ENCODE measurements at regions not wholly inside any gene's neighbourhood (a gene's known extent, or its start where the extent isn't known, plus 50 kb on each side); places are given as distances from the start of the nearest gene placed in this dataset.
"Not testable (repeated sequence)": the region's sequence is repeated elsewhere in the genome, so short reads cannot be mapped to it uniquely, and the experiment has no call there.

GRCh38 chrX:13380211-13380610, 60.4 kb upstream of the ATXN3L start (continued):
- TF ChIP-seq, protein P1, sequence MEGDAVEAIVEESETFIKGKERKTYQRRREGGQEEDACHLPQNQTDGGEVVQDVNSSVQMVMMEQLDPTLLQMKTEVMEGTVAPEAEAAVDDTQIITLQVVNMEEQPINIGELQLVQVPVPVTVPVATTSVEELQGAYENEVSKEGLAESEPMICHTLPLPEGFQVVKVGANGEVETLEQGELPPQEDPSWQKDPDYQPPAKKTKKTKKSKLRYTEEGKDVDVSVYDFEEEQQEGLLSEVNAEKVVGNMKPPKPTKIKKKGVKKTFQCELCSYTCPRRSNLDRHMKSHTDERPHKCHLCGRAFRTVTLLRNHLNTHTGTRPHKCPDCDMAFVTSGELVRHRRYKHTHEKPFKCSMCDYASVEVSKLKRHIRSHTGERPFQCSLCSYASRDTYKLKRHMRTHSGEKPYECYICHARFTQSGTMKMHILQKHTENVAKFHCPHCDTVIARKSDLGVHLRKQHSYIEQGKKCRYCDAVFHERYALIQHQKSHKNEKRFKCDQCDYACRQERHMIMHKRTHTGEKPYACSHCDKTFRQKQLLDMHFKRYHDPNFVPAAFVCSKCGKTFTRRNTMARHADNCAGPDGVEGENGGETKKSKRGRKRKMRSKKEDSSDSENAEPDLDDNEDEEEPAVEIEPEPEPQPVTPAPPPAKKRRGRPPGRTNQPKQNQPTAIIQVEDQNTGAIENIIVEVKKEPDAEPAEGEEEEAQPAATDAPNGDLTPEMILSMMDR (IDR thresholded peaks at IDR 0.05) = no peak
- peak; percentile 29; the same call in 1 of the 2 replicates for TF ChIP-seq FOSL2 (IDR thresholded peaks at IDR 0.05; ENCODE audit: borderline replicate concordance, low read depth)
- TF ChIP-seq TCF12 (IDR thresholded peaks at IDR 0.05) = peak; percentile 31; the same call in 1 of the 2 replicates
- no peak for TF ChIP-seq GABPA (IDR thresholded peaks at IDR 0.05; ENCODE audit: low read depth)
- TF ChIP-seq, protein P2, sequence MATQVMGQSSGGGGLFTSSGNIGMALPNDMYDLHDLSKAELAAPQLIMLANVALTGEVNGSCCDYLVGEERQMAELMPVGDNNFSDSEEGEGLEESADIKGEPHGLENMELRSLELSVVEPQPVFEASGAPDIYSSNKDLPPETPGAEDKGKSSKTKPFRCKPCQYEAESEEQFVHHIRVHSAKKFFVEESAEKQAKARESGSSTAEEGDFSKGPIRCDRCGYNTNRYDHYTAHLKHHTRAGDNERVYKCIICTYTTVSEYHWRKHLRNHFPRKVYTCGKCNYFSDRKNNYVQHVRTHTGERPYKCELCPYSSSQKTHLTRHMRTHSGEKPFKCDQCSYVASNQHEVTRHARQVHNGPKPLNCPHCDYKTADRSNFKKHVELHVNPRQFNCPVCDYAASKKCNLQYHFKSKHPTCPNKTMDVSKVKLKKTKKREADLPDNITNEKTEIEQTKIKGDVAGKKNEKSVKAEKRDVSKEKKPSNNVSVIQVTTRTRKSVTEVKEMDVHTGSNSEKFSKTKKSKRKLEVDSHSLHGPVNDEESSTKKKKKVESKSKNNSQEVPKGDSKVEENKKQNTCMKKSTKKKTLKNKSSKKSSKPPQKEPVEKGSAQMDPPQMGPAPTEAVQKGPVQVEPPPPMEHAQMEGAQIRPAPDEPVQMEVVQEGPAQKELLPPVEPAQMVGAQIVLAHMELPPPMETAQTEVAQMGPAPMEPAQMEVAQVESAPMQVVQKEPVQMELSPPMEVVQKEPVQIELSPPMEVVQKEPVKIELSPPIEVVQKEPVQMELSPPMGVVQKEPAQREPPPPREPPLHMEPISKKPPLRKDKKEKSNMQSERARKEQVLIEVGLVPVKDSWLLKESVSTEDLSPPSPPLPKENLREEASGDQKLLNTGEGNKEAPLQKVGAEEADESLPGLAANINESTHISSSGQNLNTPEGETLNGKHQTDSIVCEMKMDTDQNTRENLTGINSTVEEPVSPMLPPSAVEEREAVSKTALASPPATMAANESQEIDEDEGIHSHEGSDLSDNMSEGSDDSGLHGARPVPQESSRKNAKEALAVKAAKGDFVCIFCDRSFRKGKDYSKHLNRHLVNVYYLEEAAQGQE (IDR thresholded peaks at IDR 0.05; ENCODE audit: low read depth, low read length) = no peak
- no peak for TF ChIP-seq CHD2 (IDR thresholded peaks at IDR 0.05; ENCODE audit: low read length, partially characterized antibody)
- no peak for TF ChIP-seq TEAD4 (IDR thresholded peaks at IDR 0.05; ENCODE audit: borderline replicate concordance, insufficient read depth)
- no peak for TF ChIP-seq TAF1 (IDR thresholded peaks at IDR 0.05; ENCODE audit: borderline replicate concordance, low read depth, low read length)
- TF ChIP-seq, protein P3, sequence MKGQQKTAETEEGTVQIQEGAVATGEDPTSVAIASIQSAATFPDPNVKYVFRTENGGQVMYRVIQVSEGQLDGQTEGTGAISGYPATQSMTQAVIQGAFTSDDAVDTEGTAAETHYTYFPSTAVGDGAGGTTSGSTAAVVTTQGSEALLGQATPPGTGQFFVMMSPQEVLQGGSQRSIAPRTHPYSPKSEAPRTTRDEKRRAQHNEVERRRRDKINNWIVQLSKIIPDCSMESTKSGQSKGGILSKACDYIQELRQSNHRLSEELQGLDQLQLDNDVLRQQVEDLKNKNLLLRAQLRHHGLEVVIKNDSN (IDR thresholded peaks at IDR 0.05; ENCODE audit: borderline replicate concordance, low read depth) = no peak
- TF ChIP-seq, protein P4, sequence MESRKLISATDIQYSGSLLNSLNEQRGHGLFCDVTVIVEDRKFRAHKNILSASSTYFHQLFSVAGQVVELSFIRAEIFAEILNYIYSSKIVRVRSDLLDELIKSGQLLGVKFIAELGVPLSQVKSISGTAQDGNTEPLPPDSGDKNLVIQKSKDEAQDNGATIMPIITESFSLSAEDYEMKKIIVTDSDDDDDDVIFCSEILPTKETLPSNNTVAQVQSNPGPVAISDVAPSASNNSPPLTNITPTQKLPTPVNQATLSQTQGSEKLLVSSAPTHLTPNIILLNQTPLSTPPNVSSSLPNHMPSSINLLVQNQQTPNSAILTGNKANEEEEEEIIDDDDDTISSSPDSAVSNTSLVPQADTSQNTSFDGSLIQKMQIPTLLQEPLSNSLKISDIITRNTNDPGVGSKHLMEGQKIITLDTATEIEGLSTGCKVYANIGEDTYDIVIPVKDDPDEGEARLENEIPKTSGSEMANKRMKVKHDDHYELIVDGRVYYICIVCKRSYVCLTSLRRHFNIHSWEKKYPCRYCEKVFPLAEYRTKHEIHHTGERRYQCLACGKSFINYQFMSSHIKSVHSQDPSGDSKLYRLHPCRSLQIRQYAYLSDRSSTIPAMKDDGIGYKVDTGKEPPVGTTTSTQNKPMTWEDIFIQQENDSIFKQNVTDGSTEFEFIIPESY (IDR thresholded peaks at IDR 0.05; ENCODE audit: borderline replicate concordance, low read depth) = no peak
- no peak for TF ChIP-seq NFIC (IDR thresholded peaks at IDR 0.05; ENCODE audit: borderline replicate concordance)

GRCh38 chrX:13378562-13379518, 59.0 kb upstream of the ATXN3L start:
- H3K36me3 ChIP-seq (replicated peaks in 1 of 2; ENCODE audit: control insufficient read depth in 1 of 2, insufficient read depth in 2 of 2, low read length in 1 of 2); H3K4me3 ChIP-seq (ENCODE audit: low read depth in 2 of 2, low read length in 1 of 2); H3K9ac ChIP-seq; CTCF ChIA-PET; H3K9me3 ChIP-seq; H3K27me3 ChIP-seq (ENCODE audit: insufficient read depth); H2AFZ ChIP-seq (ENCODE audit: low read depth); DNase-seq; H4K20me1 ChIP-seq (ENCODE audit: insufficient read depth); POLR2A ChIA-PET; H3K79me2 ChIP-seq (ENCODE audit: insufficient read depth); H3K4me2 ChIP-seq; H3K9me2 ChIP-seq: not testable (repeated sequence)
- H3K27ac ChIP-seq (ENCODE audit: low read depth in 2 of 2, low read length in 1 of 2) = peak overlapping the region in 1 of 2 experiments; percentile 94; a peak in 2 of 4 replicates
- peaks cover 14 to 24% of the 10 kb centered on the region in 2 experiments for H3K4me1 ChIP-seq (ENCODE audit: control insufficient read depth in 1 of 2, insufficient read depth in 2 of 2, low read depth in 1 of 2, low read length in 1 of 2)
- H3F3A ChIP-seq (replicated peaks; ENCODE audit: insufficient read depth) = peaks cover 52% of the 10 kb centered on the region
- WGBS (ENCODE audit: low lambda C conversion rate) = 80% methylated on average over 27 of the region's 60 CpGs
